ENCODE measurements at regions not wholly inside any gene's neighbourhood (a gene's known extent, or its start where the extent isn't known, plus 50 kb on each side); places are given as distances from the start of the nearest gene placed in this dataset.

DNA sequence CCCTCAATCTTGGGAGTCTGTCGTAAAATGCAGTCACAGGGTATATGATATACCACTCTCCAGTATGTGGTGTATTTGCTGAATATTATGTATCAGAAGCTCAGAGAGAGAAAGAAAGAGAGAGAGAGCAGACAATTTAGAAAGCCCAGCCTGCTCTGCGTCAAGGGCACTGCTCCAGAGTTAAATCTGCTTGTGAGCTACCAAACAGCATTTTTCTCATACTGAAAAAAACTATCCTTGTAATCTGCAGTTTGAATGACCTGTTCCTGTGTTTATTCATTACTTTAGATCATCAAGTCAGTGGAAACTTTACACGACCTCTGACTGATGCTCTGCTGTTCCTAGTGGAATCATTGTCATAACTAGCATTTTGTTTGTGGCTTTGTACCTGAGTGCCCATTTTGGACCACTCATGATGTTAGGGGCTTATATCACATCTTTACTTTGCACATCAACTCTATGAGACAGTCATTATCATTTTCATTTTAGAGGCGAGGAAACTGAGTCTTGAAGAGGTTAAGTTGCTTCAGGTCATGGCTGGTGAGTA is 89.2 kb upstream of the PELI1 start:
- H3K36me3 Mint-ChIP-seq: no peaks in the 10 kb centered on the region
- H3K4me3 ChIP-seq (ENCODE audit: low read length): no peak overlapping the region
- no peaks in the 10 kb centered on the region for H3K27me3 ChIP-seq (ENCODE audit: insufficient read depth, low read length, poor library complexity, severe bottlenecking)
- H3K4me3 Mint-ChIP-seq: no peak overlapping the region
- H3K27ac Mint-ChIP-seq: no peak overlapping the region
- H3K9me3 ChIP-seq (ENCODE audit: low read length): no peaks in the 10 kb centered on the region
- no peaks in the 10 kb centered on the region for H3K9me3 Mint-ChIP-seq
- H3K36me3 ChIP-seq (ENCODE audit: insufficient read depth, low read length): no peaks in the 10 kb centered on the region
- DNase-seq: no peak
- POLR2A ChIA-PET: no interaction called here
- CTCF ChIA-PET: interaction anchor here (1.3 kb wide), 1 partner anchor 11 kb away, joined by 3 read pairs; no protein-coding TSS in a partner anchor
- H3K27ac ChIP-seq (ENCODE audit: low read depth, low read length): no peak overlapping the region
- H3K27me3 Mint-ChIP-seq: peaks cover 5 to 18% of the 10 kb centered on the region in 2 donors
- peaks cover 3 to 5% (median 5%) of the 10 kb centered on the region in 3 donors for H3K4me1 Mint-ChIP-seq
- H3K4me1 ChIP-seq (ENCODE audit: insufficient read depth, low read length): peaks cover 8% of the 10 kb centered on the region

DNA sequence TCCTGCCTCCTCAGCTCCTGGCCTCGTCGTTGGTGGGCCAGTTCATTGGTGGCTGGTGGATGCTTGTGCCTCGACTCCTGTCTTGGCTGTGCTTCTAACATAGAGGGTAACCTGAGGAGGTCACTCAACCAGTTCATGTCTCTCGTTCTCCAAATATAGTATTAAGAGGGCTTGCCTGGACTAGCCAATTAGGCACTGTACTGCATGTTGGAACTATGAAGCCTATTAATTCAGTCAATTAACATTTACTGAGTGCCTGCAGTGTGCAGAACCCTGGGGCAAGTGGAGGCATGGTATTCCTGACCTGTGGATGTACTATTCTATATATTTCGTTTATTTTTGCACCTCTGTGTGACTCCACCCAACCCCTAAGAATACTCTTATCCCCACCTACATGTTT is 89.9 kb upstream of the PELI1 start:
- CTCF ChIA-PET: no interaction called here
- no peak overlapping the region for H3K4me3 Mint-ChIP-seq
- peaks cover under 1% of the 10 kb centered on the region for H3K4me1 ChIP-seq (ENCODE audit: insufficient read depth, low read length)
- no peak for DNase-seq
- peaks cover 5 to 18% of the 10 kb centered on the region in 2 donors for H3K27me3 Mint-ChIP-seq
- no peaks in the 10 kb centered on the region for H3K36me3 ChIP-seq (ENCODE audit: insufficient read depth, low read length)
- H3K4me1 Mint-ChIP-seq: no peaks in the 10 kb centered on the region
- no peak overlapping the region for H3K27ac ChIP-seq (ENCODE audit: low read depth, low read length)
- POLR2A ChIA-PET: no interaction called here
- no peaks in the 10 kb centered on the region for H3K36me3 Mint-ChIP-seq
- no peak overlapping the region for H3K4me3 ChIP-seq (ENCODE audit: low read length)
- no peak overlapping the region for H3K27ac Mint-ChIP-seq
- no peaks in the 10 kb centered on the region for H3K9me3 ChIP-seq (ENCODE audit: low read length)
- no peaks in the 10 kb centered on the region for H3K27me3 ChIP-seq (ENCODE audit: insufficient read depth, low read length, poor library complexity, severe bottlenecking)
- H3K9me3 Mint-ChIP-seq: no peaks in the 10 kb centered on the region

DNA sequence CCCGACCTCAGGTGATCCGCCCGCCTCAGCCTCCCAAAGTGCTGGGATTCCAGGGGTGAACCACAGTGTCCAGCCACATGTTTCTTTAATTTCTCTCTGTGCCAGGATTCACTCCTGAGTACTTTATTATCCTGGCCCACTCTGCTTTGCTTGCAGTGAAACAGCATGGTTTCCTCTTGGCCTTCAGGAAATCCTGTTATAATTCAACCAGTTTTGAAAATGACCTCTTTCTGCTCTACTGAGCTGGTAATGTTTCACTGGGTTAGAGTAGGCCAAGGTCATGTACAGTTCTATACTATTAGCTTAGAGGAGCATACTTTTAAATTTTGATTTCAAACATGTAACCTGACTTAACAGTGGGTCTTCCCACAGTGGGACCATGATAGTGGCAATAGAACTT is 90.6 kb upstream of the PELI1 start:
- Histone ChIP-seq H3K36me3 (ENCODE audit: insufficient read depth, low read length) (no peaks in the 10 kb centered on the region), H3K4me1 (ENCODE audit: insufficient read depth, low read length) (no peaks in the 10 kb centered on the region), H3K27me3 (ENCODE audit: insufficient read depth, low read length, poor library complexity, severe bottlenecking) (no peaks in the 10 kb centered on the region), H3K4me3 (ENCODE audit: low read length) (no peak overlapping the region), H3K9me3 (ENCODE audit: low read length) (no peaks in the 10 kb centered on the region), H3K27ac (ENCODE audit: low read depth, low read length) (no peak overlapping the region)
- Mint-ChIP-seq H3K4me1 (no peaks in the 10 kb centered on the region), H3K36me3 (no peaks in the 10 kb centered on the region), H3K4me3 (no peak overlapping the region), H3K9me3 (no peaks in the 10 kb centered on the region), H3K27me3 (peaks cover 1 to 12% of the 10 kb centered on the region in 2 donors), H3K27ac (peak overlapping the region in 1 of 8 donors; percentile 22)
- ChIA-PET CTCF (no interaction called here), POLR2A (no interaction called here)
- DNase-seq: no peak

DNA sequence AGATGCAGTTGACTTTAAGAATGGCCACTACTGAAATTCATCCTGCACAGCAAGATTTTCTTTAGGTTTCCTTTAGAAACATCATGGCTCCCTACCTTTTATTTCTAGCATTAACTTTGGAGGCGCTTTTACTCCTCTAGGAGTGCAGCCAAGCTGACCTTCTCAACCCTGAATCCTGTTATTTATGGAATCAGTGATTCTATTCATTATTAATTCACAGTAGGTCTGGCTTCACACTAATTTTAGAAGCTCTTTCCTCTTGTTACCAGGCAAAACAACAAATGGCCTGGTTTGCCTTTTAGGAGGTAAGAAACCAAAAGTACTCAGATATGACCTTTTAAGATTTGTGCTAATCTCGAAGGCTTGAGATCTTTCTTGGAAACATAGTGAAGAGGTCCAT is 93.0 kb upstream of the PELI1 start:
- Mint-ChIP-seq H3K4me1 (no peaks in the 10 kb centered on the region), H3K4me3 (no peak overlapping the region), H3K9me3 (no peaks in the 10 kb centered on the region), H3K36me3 (peaks cover 0 to 2% (median 0%) of the 10 kb centered on the region in 3 donors), H3K27ac (no peak overlapping the region), H3K27me3 (peaks cover 3 to 11% of the 10 kb centered on the region in 2 donors)
- H3K27ac ChIP-seq (ENCODE audit: low read depth, low read length): no peak overlapping the region
- no peaks in the 10 kb centered on the region for H3K4me1 ChIP-seq (ENCODE audit: insufficient read depth, low read length)
- H3K27me3 ChIP-seq (ENCODE audit: insufficient read depth, low read length, poor library complexity, severe bottlenecking): no peaks in the 10 kb centered on the region
- no peak for DNase-seq
- H3K4me3 ChIP-seq (ENCODE audit: low read length): no peak overlapping the region
- ChIA-PET CTCF (interaction anchor here (0.9 kb wide), 1 partner anchor 17 kb away, joined by 3 read pairs; no protein-coding TSS in a partner anchor), POLR2A (no interaction called here)
- no peaks in the 10 kb centered on the region for H3K9me3 ChIP-seq (ENCODE audit: low read length)
- no peaks in the 10 kb centered on the region for H3K36me3 ChIP-seq (ENCODE audit: insufficient read depth, low read length)

DNA sequence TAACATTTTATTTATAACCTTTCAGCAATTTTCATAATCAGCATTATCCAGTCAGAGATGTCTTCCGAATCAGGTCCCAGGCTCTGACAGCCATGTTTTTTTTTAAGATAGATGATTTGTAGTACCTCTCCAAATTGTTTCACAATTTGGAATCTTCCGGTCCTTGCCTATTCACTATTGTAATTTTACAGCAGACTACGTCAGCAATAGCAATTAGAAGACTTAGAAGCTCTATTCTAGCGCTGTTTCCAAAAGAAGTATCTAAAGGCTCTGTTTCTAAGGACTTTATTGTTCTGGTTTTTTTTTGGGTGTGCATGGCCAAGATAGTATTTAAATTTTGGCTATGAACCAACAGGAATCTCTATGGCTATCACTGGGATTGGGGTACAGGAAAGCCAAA is 94.6 kb upstream of the PELI1 start:
- H3K27me3 ChIP-seq (ENCODE audit: insufficient read depth, low read length, poor library complexity, severe bottlenecking): no peaks in the 10 kb centered on the region
- no peaks in the 10 kb centered on the region for H3K4me1 Mint-ChIP-seq
- no peak for DNase-seq
- H3K36me3 ChIP-seq (ENCODE audit: insufficient read depth, low read length): no peaks in the 10 kb centered on the region
- H3K4me3 Mint-ChIP-seq: no peak overlapping the region
- H3K9me3 Mint-ChIP-seq: no peaks in the 10 kb centered on the region
- H3K36me3 Mint-ChIP-seq: peaks cover 0 to 5% (median 2%) of the 10 kb centered on the region in 3 donors
- peaks cover 4 to 11% of the 10 kb centered on the region in 2 donors for H3K27me3 Mint-ChIP-seq
- no peaks in the 10 kb centered on the region for H3K4me1 ChIP-seq (ENCODE audit: insufficient read depth, low read length)
- CTCF ChIA-PET: no interaction called here
- POLR2A ChIA-PET: no interaction called here
- no peaks in the 10 kb centered on the region for H3K9me3 ChIP-seq (ENCODE audit: low read length)
- no peak overlapping the region for H3K27ac ChIP-seq (ENCODE audit: low read depth, low read length)
- H3K27ac Mint-ChIP-seq: no peak overlapping the region
- H3K4me3 ChIP-seq (ENCODE audit: low read length): no peak overlapping the region

DNA sequence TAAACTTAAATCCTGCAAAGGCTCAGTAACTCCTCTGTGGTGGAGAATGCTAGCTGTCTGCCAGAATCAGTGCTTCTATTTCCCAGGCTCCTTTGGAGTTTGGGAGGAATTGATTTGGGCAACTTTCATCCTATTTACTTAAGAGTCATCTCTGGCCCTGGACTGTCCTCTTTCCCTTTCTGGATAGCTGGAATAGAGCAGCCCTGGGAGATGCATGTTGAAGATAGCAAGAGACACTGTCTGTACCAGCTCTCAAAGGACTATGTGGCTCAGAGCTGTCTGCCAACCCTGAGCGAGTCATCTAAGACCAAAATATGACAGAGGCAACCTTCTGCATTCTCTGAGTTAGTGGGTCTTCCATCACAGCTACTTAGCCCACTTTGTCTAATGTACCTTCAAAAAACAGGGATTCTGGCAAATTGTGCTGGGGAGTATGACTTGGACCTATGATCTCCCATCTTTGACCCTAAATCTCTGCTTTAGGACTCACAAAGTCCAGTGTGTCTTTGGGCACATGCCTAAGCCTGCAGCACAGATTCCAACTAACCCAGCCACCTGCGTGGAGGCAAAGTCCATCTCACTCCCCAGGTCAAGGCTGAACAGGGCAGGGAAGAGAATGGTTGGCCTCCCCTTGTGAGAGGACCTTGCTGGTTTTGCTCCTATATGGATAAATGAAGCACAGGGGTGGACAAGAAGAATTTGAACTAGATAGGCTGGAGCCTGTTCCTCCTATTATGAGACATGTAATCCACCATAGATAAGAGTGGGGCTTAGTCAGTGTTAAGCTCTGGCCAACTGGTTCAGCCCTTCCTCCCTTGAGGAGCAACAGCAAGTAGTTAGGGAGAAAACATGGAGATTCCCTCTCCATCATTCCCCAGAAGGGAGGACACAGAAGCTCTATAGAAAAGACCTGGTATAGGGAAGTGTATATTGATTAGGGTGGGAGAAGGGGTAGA is 99.1 kb upstream of the PELI1 start:
- Mint-ChIP-seq H3K4me3 (no peak overlapping the region), H3K9me3 (no peaks in the 10 kb centered on the region), H3K27me3 (peaks cover 6 to 25% of the 10 kb centered on the region in 2 donors), H3K36me3 (peaks cover 0 to 10% (median 2%) of the 10 kb centered on the region in 3 donors), H3K4me1 (no peaks in the 10 kb centered on the region), H3K27ac (no peak overlapping the region)
- H3K4me1 ChIP-seq (ENCODE audit: insufficient read depth, low read length): no peaks in the 10 kb centered on the region
- no peak overlapping the region for H3K4me3 ChIP-seq (ENCODE audit: low read length)
- no peaks in the 10 kb centered on the region for H3K36me3 ChIP-seq (ENCODE audit: insufficient read depth, low read length)
- CTCF ChIA-PET: no interaction called here
- no peaks in the 10 kb centered on the region for H3K9me3 ChIP-seq (ENCODE audit: low read length)
- no peak overlapping the region for H3K27ac ChIP-seq (ENCODE audit: low read depth, low read length)
- POLR2A ChIA-PET: no interaction called here
- no peak for DNase-seq
- no peaks in the 10 kb centered on the region for H3K27me3 ChIP-seq (ENCODE audit: insufficient read depth, low read length, poor library complexity, severe bottlenecking)

DNA sequence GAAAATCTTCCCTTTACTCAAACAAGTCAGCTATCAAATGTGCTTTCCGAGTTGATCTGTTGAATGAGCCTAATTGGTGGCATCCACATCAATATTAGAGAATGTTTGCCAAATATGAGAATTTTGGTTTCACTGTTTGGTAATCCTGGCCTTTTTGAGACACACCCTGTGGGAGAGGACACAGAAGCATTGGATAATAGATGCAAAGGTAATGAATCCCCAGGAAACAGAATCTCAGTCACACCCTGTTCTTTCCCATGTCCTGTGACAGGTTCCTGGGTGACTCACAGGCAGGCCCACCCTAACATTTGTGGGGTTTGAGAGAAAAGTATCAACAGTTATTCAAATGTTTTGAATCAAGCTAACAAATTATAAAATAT is 99.8 kb upstream of the PELI1 start:
- no peak overlapping the region for H3K4me3 ChIP-seq (ENCODE audit: low read length)
- POLR2A ChIA-PET: no interaction called here
- DNase-seq: no peak
- CTCF ChIA-PET: no interaction called here
- no peak overlapping the region for H3K4me3 Mint-ChIP-seq
- no peaks in the 10 kb centered on the region for H3K36me3 ChIP-seq (ENCODE audit: insufficient read depth, low read length)
- no peaks in the 10 kb centered on the region for H3K27me3 ChIP-seq (ENCODE audit: insufficient read depth, low read length, poor library complexity, severe bottlenecking)
- no peaks in the 10 kb centered on the region for H3K4me1 Mint-ChIP-seq
- no peaks in the 10 kb centered on the region for H3K9me3 ChIP-seq (ENCODE audit: low read length)
- no peaks in the 10 kb centered on the region for H3K4me1 ChIP-seq (ENCODE audit: insufficient read depth, low read length)
- H3K27ac Mint-ChIP-seq: no peak overlapping the region
- peaks cover 6 to 25% of the 10 kb centered on the region in 2 donors for H3K27me3 Mint-ChIP-seq
- peaks cover 0 to 10% (median 2%) of the 10 kb centered on the region in 3 donors for H3K36me3 Mint-ChIP-seq
- H3K27ac ChIP-seq (ENCODE audit: low read depth, low read length): no peak overlapping the region
- no peaks in the 10 kb centered on the region for H3K9me3 Mint-ChIP-seq

DNA sequence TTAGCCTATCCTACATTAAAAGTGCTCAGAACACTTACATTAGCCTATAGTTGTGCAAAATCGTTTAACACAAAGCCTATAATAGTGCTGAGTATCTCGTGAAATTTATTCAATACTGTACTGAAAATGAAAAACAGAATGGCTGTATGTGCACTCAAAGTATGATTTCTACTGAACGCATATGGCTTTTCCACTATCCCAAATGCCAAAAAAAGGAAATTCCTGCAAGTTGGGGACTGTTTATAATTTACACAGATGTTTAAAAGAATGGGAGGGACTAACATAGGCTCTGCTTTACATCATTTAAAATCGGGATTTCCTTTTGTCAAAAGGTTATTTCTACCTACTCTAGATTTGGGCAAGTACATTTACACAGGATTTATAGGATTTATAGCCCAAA is 101.4 kb upstream of the PELI1 start:
- H3K9me3 ChIP-seq (ENCODE audit: low read length): no peaks in the 10 kb centered on the region
- Mint-ChIP-seq H3K36me3 (peaks cover 0 to 10% (median 0%) of the 10 kb centered on the region in 3 donors), H3K27me3 (peaks cover 13 to 21% of the 10 kb centered on the region in 2 donors), H3K4me3 (no peak overlapping the region), H3K27ac (no peak overlapping the region), H3K4me1 (no peaks in the 10 kb centered on the region), H3K9me3 (no peaks in the 10 kb centered on the region)
- CTCF ChIA-PET: no interaction called here
- no peak overlapping the region for H3K27ac ChIP-seq (ENCODE audit: low read depth, low read length)
- POLR2A ChIA-PET: no interaction called here
- H3K27me3 ChIP-seq (ENCODE audit: insufficient read depth, low read length, poor library complexity, severe bottlenecking): no peaks in the 10 kb centered on the region
- H3K36me3 ChIP-seq (ENCODE audit: insufficient read depth, low read length): no peaks in the 10 kb centered on the region
- no peaks in the 10 kb centered on the region for H3K4me1 ChIP-seq (ENCODE audit: insufficient read depth, low read length)
- no peak overlapping the region for H3K4me3 ChIP-seq (ENCODE audit: low read length)
- DNase-seq: no peak

Measured in CD8-positive, alpha-beta memory T cell (primary cell).